A673 (cell line): ENCODE measurements at regions not wholly inside any gene's neighbourhood (a gene's known extent, or its start where the extent isn't known, plus 50 kb on each side); places are given as distances from the start of the nearest gene placed in this dataset.

Experiments used
- EZH2 ChIP-seq: fragments of 200-600 bp; sonication (generic); IDR thresholded peaks from 2 replicates; pipeline ENCODE4 v1.6.1; 2017; ENCODE audit warnings: borderline replicate concordance, low read depth, mild to moderate bottlenecking, mixed read lengths, antibody characterized with exemption, low read length; ENCODE audit not compliant: poor library complexity, severe bottlenecking
- TF ChIP-seq, protein P1 (sequence below): fragments of 300-800, 200-600 bp; sonication (generic); conservative IDR thresholded peaks from 2 replicates; pipeline ENCODE4 v1.5.1; 2017; ENCODE audit warnings: low read depth, mild to moderate bottlenecking, antibody characterized with exemption, low read length, moderate library complexity, mixed read lengths

DNA sequence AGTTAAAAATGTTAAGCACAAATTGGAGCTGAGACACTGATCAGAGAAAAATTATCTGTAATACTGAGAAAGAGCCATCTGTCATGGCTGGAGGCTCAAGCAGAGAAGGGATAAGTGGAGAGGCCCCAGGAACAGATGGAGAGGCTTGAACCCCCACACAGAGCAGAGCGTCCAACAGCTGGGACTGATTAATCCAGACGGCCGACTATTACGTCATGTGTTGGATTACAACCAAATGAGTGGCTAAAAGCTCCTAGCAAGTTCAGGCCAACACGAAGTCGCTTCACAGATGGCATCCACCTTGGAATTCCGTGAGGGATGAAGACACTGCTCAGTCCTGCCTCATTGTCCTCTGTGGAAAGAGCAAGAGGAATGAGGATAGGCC lies 57.7 kb upstream of the ATXN3L start:
- TF ChIP-seq, protein P1, sequence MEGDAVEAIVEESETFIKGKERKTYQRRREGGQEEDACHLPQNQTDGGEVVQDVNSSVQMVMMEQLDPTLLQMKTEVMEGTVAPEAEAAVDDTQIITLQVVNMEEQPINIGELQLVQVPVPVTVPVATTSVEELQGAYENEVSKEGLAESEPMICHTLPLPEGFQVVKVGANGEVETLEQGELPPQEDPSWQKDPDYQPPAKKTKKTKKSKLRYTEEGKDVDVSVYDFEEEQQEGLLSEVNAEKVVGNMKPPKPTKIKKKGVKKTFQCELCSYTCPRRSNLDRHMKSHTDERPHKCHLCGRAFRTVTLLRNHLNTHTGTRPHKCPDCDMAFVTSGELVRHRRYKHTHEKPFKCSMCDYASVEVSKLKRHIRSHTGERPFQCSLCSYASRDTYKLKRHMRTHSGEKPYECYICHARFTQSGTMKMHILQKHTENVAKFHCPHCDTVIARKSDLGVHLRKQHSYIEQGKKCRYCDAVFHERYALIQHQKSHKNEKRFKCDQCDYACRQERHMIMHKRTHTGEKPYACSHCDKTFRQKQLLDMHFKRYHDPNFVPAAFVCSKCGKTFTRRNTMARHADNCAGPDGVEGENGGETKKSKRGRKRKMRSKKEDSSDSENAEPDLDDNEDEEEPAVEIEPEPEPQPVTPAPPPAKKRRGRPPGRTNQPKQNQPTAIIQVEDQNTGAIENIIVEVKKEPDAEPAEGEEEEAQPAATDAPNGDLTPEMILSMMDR = no peak
- no peak for TF ChIP-seq EZH2
